GM19438 (cell line): ENCODE measurements at regions not wholly inside any gene's neighbourhood (a gene's known extent, or its start where the extent isn't known, plus 50 kb on each side); places are given as distances from the start of the nearest gene placed in this dataset.
A peak's percentile ranks its signal among the peaks of the same experiment; 100 is the strongest.

ENCODE experiments used
- ATAC-seq: cut with Tn5 transposase; IDR thresholded peaks from one replicate; pipeline ENCODE4 v1.9.1; 2021; ENCODE audit warnings: low read depth; ENCODE audit not compliant: unreplicated experiment

- no peak for ATAC-seq
These were observed 318.7 kb downstream of the PCDH18 start for GRCh38 chr4:137213372-137214173.

- ATAC-seq, result no peak
These were observed 319.7 kb downstream of the PCDH18 start for GRCh38 chr4:137212601-137213000.

- ATAC-seq, result no peak
These were observed 323.1 kb downstream of the PCDH18 start for GRCh38 chr4:137209240-137209639.

GRCh38 chr4:137206781-137207180 is 325.5 kb downstream of the PCDH18 start:
- no peak for ATAC-seq

GRCh38 chr4:137203601-137204000 is 328.7 kb downstream of the PCDH18 start:
- ATAC-seq, result no peak

- ATAC-seq, result no peak
These were observed 332.0 kb downstream of the PCDH18 start for GRCh38 chr4:137200322-137200721.

GRCh38 chr4:137198791-137199190 is 333.5 kb downstream of the PCDH18 start:
- no peak for ATAC-seq

- no peak for ATAC-seq
These were observed 337.6 kb downstream of the PCDH18 start for GRCh38 chr4:137194670-137195069.

GRCh38 chr4:137193564-137193963 is 338.7 kb downstream of the PCDH18 start:
- no peak for ATAC-seq

- ATAC-seq, result no peak
These were observed 350.9 kb downstream of the PCDH18 start for GRCh38 chr4:137181293-137181899.

- no peak for ATAC-seq
These were observed 351.9 kb downstream of the PCDH18 start for GRCh38 chr4:137180349-137180748.

GRCh38 chr4:137156807-137157206 is 375.5 kb downstream of the PCDH18 start:
- no peak for ATAC-seq

- no peak for ATAC-seq
These were observed 376.2 kb downstream of the PCDH18 start for GRCh38 chr4:137156054-137156453.

GRCh38 chr4:137131201-137131600 is 401.1 kb downstream of the PCDH18 start:
- ATAC-seq, result no peak

GRCh38 chr4:137129845-137130244 is 402.4 kb downstream of the PCDH18 start:
- ATAC-seq, result no peak

GRCh38 chr4:137129441-137129840 is 402.9 kb downstream of the PCDH18 start:
- no peak for ATAC-seq

GRCh38 chr4:137125011-137125410 is 407.3 kb downstream of the PCDH18 start:
- no peak for ATAC-seq

GRCh38 chr4:137124278-137124932 is 407.9 kb downstream of the PCDH18 start:
- peak; percentile 83 for ATAC-seq

- no peak for ATAC-seq
These were observed 409.4 kb downstream of the PCDH18 start for GRCh38 chr4:137122876-137123275.

GRCh38 chr4:137116144-137116543 is 416.1 kb downstream of the PCDH18 start:
- ATAC-seq, result no peak

- ATAC-seq, result no peak
These were observed 425.6 kb downstream of the PCDH18 start for GRCh38 chr4:137106733-137107132.

- no peak for ATAC-seq
These were observed 426.0 kb downstream of the PCDH18 start for GRCh38 chr4:137106287-137106686.
